Testis (tissue), 2 donors: ENCODE measurements at regions not wholly inside any gene's neighbourhood (a gene's known extent, or its start where the extent isn't known, plus 50 kb on each side); places are given as distances from the start of the nearest gene placed in this dataset.

ENCODE experiments used
- POLR2A ChIP-seq: fragments of 450-650 bp; IDR thresholded peaks from one replicate; pipeline ENCODE4 v1.6.1; 2017; ENCODE audit warnings: antibody characterized with exemption, mild to moderate bottlenecking, moderate library complexity
- TF ChIP-seq, protein P1 (sequence below), 3 experiments: fragments of 450-650 bp in 2 of 3; fragments of 200-600 bp in 1 of 3; sonication (generic) in 1 of 3; IDR thresholded peaks; one replicate each; pipeline ENCODE4 v1.5.1; 2016 to 2019; ENCODE audit warnings: antibody characterized with exemption in 3 of 3, mild to moderate bottlenecking in 2 of 3, moderate library complexity in 1 of 3

DNA sequence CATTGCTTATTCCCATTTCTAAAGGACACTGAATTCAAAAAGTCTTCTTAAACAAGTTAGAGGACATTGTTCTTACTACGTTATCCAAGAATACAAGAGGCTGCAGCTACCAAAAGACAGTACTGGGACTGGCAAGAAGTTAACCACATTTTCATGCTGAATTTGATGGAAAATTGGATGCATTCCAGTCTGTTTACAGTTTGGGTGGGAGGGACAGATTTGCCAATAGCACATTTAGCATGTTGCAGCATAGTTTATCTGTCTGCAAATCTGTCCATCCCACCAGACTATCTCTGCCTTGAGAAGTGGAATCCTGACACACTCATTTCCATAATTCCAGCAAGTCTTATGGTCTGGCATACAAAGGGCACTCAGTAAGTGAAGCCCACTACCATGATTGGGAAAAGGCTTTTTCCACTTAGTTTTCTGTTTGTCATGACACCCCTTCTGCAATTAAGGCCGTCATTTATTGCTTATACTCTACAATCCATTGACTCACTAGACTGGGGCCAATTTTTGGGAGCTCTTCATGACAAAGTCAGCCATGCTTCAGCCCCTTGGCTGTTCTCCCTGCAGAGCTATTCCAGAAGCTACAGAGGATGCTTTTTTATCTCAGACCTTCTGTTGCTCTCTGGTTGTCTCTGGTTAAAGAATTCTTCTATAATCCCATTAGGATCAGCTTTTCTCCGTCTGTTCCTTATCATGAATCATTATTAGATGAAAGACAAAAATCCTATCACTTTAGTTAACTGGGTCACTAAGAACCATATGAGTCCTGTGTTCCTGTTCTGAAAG, 355.8 kb upstream of the PTBP2 start:
- no peak for TF ChIP-seq POLR2A
- TF ChIP-seq, protein P1, sequence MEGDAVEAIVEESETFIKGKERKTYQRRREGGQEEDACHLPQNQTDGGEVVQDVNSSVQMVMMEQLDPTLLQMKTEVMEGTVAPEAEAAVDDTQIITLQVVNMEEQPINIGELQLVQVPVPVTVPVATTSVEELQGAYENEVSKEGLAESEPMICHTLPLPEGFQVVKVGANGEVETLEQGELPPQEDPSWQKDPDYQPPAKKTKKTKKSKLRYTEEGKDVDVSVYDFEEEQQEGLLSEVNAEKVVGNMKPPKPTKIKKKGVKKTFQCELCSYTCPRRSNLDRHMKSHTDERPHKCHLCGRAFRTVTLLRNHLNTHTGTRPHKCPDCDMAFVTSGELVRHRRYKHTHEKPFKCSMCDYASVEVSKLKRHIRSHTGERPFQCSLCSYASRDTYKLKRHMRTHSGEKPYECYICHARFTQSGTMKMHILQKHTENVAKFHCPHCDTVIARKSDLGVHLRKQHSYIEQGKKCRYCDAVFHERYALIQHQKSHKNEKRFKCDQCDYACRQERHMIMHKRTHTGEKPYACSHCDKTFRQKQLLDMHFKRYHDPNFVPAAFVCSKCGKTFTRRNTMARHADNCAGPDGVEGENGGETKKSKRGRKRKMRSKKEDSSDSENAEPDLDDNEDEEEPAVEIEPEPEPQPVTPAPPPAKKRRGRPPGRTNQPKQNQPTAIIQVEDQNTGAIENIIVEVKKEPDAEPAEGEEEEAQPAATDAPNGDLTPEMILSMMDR (IDR thresholded peaks at IDR 0.05) = no peak
